HEK293T (cell line): ENCODE measurements at regions not wholly inside any gene's neighbourhood (a gene's known extent, or its start where the extent isn't known, plus 50 kb on each side); places are given as distances from the start of the nearest gene placed in this dataset.

Experiments
- CTCF ChIA-PET: fragments of 350-600 bp; formaldehyde crosslinking; extraction: SDS; loops from one replicate; lab custom pipeline; 2021; ENCODE audit warnings: antibody characterized with exemption, inconsistent platforms; lab: Yijun Ruan, JAX
- POLR2A ChIA-PET: fragments of 350-600 bp; formaldehyde crosslinking; extraction: SDS; loops from one replicate; lab custom pipeline; 2020; ENCODE audit warnings: antibody characterized with exemption, inconsistent platforms; lab: Yijun Ruan, JAX
- DNase-seq: peaks from one replicate; pipeline ENCODE4 v3.0.0; 2012; ENCODE audit warnings: mixed read lengths; ENCODE audit errors: extremely low spot score
- ARNT ChIP-seq: fragments of 450-650 bp; IDR thresholded peaks from 2 replicates; pipeline ENCODE4 v1.6.1; 2017; ENCODE audit warnings: mild to moderate bottlenecking
- BHLHE40 ChIP-seq: fragments of 450-650 bp; IDR thresholded peaks from 2 replicates; pipeline ENCODE4 v1.6.1; 2016; ENCODE audit warnings: mild to moderate bottlenecking, moderate library complexity, borderline replicate concordance
- CTBP1 ChIP-seq: fragments of 450-650 bp; IDR thresholded peaks from 2 replicates; pipeline ENCODE4 v1.6.1; 2016; ENCODE audit warnings: borderline replicate concordance
- ELF4 ChIP-seq: fragments of 450-650 bp; IDR thresholded peaks from 2 replicates; pipeline ENCODE4 v1.6.1; 2017; ENCODE audit warnings: antibody characterized with exemption
- FOXA1 ChIP-seq: fragments of 450-650 bp; IDR thresholded peaks from 2 replicates; pipeline ENCODE4 v1.6.1; 2016; ENCODE audit warnings: mild to moderate bottlenecking
- FOXK2 ChIP-seq: fragments of 450-650 bp; IDR thresholded peaks from 2 replicates; pipeline ENCODE4 v1.6.1; 2016; ENCODE audit warnings: mild to moderate bottlenecking
- FOXM1 ChIP-seq: fragments of 450-650 bp; IDR thresholded peaks from 2 replicates; pipeline ENCODE4 v1.6.1; 2017; ENCODE audit warnings: mild to moderate bottlenecking, borderline replicate concordance
- HDGF ChIP-seq: fragments of 450-650 bp; IDR thresholded peaks from 2 replicates; pipeline ENCODE4 v1.6.1; 2017; ENCODE audit warnings: antibody characterized with exemption, borderline replicate concordance
- L3MBTL2 ChIP-seq: fragments of 450-650 bp; conservative IDR thresholded peaks from 2 replicates; pipeline ENCODE4 v1.6.1; 2016; ENCODE audit warnings: mild to moderate bottlenecking
- LEF1 ChIP-seq: fragments of 450-650 bp; IDR thresholded peaks from 2 replicates; pipeline ENCODE4 v1.6.1; 2017; ENCODE audit warnings: mild to moderate bottlenecking, borderline replicate concordance
- NFRKB ChIP-seq: fragments of 450-650 bp; IDR thresholded peaks from 2 replicates; pipeline ENCODE4 v1.6.1; 2016; ENCODE audit warnings: mild to moderate bottlenecking, moderate library complexity
- PKNOX1 ChIP-seq: fragments of 450-650 bp; IDR thresholded peaks from 2 replicates; pipeline ENCODE4 v1.6.1; 2016
- SP1 ChIP-seq: fragments of 450-650 bp; IDR thresholded peaks from 2 replicates; pipeline ENCODE4 v1.6.1; 2017
- SUZ12 ChIP-seq: fragments of 450-650 bp; IDR thresholded peaks from 2 replicates; pipeline ENCODE4 v1.6.1; 2016; ENCODE audit warnings: mild to moderate bottlenecking
- TARDBP ChIP-seq: fragments of 450-650 bp; IDR thresholded peaks from 2 replicates; pipeline ENCODE4 v1.6.1; 2016
- ZNF384 ChIP-seq: fragments of 450-650 bp; IDR thresholded peaks from 2 replicates; pipeline ENCODE4 v1.6.1; 2016

- ChIA-PET CTCF (no interaction called here), POLR2A (no interaction called here)
- TF ChIP-seq ELF4 (no peak), FOXA1 (no peak), BHLHE40 (no peak), L3MBTL2 (no peak), HDGF (no peak), FOXK2 (no peak), FOXM1 (no peak), CTBP1 (no peak), TARDBP (no peak), SUZ12 (no peak), PKNOX1 (no peak)
- DNase-seq: no peak
These were observed 288.8 kb downstream of the HAPSTR1 start for GRCh38 chr16:9380221-9380620.

- ChIA-PET CTCF (no interaction called here), POLR2A (no interaction called here)
- no peak for DNase-seq
- no peak for TF ChIP-seq TARDBP
These were observed 290.0 kb downstream of the HAPSTR1 start for GRCh38 chr16:9381399-9381798.

GRCh38 chr16:9381905-9382304 is 290.5 kb downstream of the HAPSTR1 start:
- DNase-seq: no peak
- ChIA-PET CTCF (no interaction called here), POLR2A (no interaction called here)
- no peak for TF ChIP-seq PKNOX1
- TF ChIP-seq CTBP1: no peak
- TF ChIP-seq L3MBTL2: no peak
- no peak for TF ChIP-seq LEF1
- no peak for TF ChIP-seq FOXM1
- no peak for TF ChIP-seq ZNF384
- TF ChIP-seq BHLHE40: no peak
- no peak for TF ChIP-seq NFRKB
- TF ChIP-seq SP1: no peak
- no peak for TF ChIP-seq FOXK2
- TF ChIP-seq HDGF: no peak
- TF ChIP-seq SUZ12: no peak
- TF ChIP-seq TARDBP: no peak
- TF ChIP-seq FOXA1: no peak
- TF ChIP-seq ELF4: no peak
- TF ChIP-seq ARNT: no peak

- ChIA-PET CTCF (no interaction called here), POLR2A (no interaction called here)
- DNase-seq: no peak
- TF ChIP-seq SP1 (no peak), LEF1 (no peak), TARDBP (no peak), CTBP1 (no peak), ELF4 (no peak), SUZ12 (no peak), L3MBTL2 (no peak), BHLHE40 (no peak), HDGF (no peak), FOXA1 (no peak), FOXK2 (no peak), ARNT (no peak), FOXM1 (no peak), NFRKB (no peak), ZNF384 (no peak), PKNOX1 (no peak)
These were observed 291.8 kb downstream of the HAPSTR1 start for GRCh38 chr16:9383281-9383680.

GRCh38 chr16:9384141-9384540 is 292.7 kb downstream of the HAPSTR1 start:
- DNase-seq: no peak
- TF ChIP-seq SP1 (no peak), FOXK2 (no peak), NFRKB (no peak), CTBP1 (no peak), HDGF (no peak), BHLHE40 (no peak), ZNF384 (no peak), LEF1 (no peak), ARNT (no peak), L3MBTL2 (no peak), SUZ12 (no peak), FOXM1 (no peak)
- ChIA-PET POLR2A (no interaction called here), CTCF (no interaction called here)

GRCh38 chr16:9389543-9390207 is 298.2 kb downstream of the HAPSTR1 start:
- ChIA-PET POLR2A (no interaction called here), CTCF (no interaction called here)
- TF ChIP-seq SUZ12: no peak
- no peak for TF ChIP-seq ARNT
- TF ChIP-seq BHLHE40: no peak
- TF ChIP-seq HDGF: no peak
- no peak for TF ChIP-seq SP1
- TF ChIP-seq NFRKB: no peak
- no peak for TF ChIP-seq ZNF384
- TF ChIP-seq FOXK2: no peak
- TF ChIP-seq FOXM1: no peak
- no peak for TF ChIP-seq TARDBP
- TF ChIP-seq PKNOX1: no peak
- TF ChIP-seq FOXA1: no peak
- no peak for TF ChIP-seq LEF1
- no peak for TF ChIP-seq L3MBTL2
- no peak for DNase-seq
